ENCODE measurements at regions not wholly inside any gene's neighbourhood (a gene's known extent, or its start where the extent isn't known, plus 50 kb on each side); places are given as distances from the start of the nearest gene placed in this dataset.

DNA sequence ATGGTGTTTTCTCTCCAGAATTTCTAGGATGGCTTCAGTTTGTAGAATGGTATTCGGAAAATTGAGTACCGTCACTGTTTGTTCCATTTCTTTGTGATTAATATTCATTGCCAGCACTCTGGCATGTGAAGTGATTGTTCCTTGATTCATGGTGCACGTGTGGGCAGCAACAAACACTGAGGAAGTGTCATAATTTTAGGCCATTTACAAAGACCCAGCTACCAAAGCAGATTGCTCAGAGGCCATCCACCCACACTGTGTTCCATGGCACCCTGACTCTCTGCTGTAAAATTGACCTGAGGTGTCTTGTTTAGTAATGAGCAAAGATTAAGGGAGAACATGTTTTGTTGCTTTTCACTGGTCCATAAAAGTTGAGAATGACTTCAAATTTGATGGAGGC, 250.9 kb upstream of the FMN2 start:
- TF ChIP-seq, protein P1, sequence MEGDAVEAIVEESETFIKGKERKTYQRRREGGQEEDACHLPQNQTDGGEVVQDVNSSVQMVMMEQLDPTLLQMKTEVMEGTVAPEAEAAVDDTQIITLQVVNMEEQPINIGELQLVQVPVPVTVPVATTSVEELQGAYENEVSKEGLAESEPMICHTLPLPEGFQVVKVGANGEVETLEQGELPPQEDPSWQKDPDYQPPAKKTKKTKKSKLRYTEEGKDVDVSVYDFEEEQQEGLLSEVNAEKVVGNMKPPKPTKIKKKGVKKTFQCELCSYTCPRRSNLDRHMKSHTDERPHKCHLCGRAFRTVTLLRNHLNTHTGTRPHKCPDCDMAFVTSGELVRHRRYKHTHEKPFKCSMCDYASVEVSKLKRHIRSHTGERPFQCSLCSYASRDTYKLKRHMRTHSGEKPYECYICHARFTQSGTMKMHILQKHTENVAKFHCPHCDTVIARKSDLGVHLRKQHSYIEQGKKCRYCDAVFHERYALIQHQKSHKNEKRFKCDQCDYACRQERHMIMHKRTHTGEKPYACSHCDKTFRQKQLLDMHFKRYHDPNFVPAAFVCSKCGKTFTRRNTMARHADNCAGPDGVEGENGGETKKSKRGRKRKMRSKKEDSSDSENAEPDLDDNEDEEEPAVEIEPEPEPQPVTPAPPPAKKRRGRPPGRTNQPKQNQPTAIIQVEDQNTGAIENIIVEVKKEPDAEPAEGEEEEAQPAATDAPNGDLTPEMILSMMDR (IDR thresholded peaks at IDR 0.05), result no peak
- TF ChIP-seq POLR2AphosphoS5 (IDR thresholded peaks at IDR 0.05), result no peak

Data from suprapubic skin (tissue), 3 donors.